ENCODE measurements at regions not wholly inside any gene's neighbourhood (a gene's known extent, or its start where the extent isn't known, plus 50 kb on each side); places are given as distances from the start of the nearest gene placed in this dataset.

DNA sequence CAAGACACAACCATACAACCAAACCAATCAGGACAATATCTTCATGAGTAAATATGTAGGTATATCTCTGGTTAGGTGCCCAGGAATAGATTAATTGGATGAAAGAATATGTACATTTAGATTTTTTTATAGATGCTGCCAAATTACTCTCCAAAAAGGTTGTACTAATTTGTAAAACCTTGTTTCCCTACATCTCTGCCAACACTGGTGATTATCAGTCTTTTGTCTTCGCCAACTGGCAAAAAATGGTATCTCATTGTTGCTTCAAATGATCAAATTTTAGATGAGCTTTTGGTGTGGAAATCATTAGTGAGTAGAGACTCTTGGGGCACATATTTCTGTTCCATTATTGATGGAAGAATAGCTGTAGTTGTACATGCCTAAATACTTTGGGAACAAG, 90.7 kb upstream of the ELL2 start:
- H2AFZ ChIP-seq (ENCODE audit: low read depth, low read length, poor library complexity, severe bottlenecking), result no peak overlapping the region
- ChIA-PET POLR2A (no interaction called here), RAD21 (ENCODE audit: low non-redundant PET in 1 of 2, low total read pairs in 2 of 2, uncharacterized antibody in 2 of 2, unreplicated experiment in 2 of 2) (no interaction called here), CTCF (no interaction called here)
- no peak overlapping the region for H3K4me2 ChIP-seq (ENCODE audit: low read length)
- no peak for ATAC-seq
- no peaks in the 10 kb centered on the region for H4K20me1 ChIP-seq (ENCODE audit: insufficient read depth)
- TF ChIP-seq SRF (IDR thresholded peaks at IDR 0.05; ENCODE audit: low read depth), result no peak
- H3K79me2 ChIP-seq (ENCODE audit: insufficient read depth, low read length), result no peaks in the 10 kb centered on the region
- H3K9me3 ChIP-seq (ENCODE audit: control insufficient read depth in 1 of 2, insufficient read depth in 1 of 2, low read depth in 1 of 2, low read length in 2 of 2), result no peaks in the 10 kb centered on the region
- BruUV-seq (replicated peaks), result no TSS peak
- DNase-seq (ENCODE audit: low read depth, low spot score), result no peak
- H3K27me3 ChIP-seq (ENCODE audit: insufficient read depth, low read length), result no peaks in the 10 kb centered on the region
- no peak overlapping the region for H3K4me3 ChIP-seq (replicated peaks in 1 of 2; ENCODE audit: low read depth in 1 of 2, low read length in 2 of 2)
- intact Hi-C loops (cut with micrococcal nuclease), result loop anchor here (10.0 kb wide), 1 partner anchor 58 kb away; no protein-coding TSS in a partner anchor
- no peak overlapping the region for H3K9ac ChIP-seq (ENCODE audit: low read length)
- no peaks in the 10 kb centered on the region for H3K36me3 ChIP-seq (ENCODE audit: control insufficient read depth in 1 of 2, insufficient read depth in 2 of 2, low read length in 2 of 2)
- H3K27ac ChIP-seq (ENCODE audit: low read depth, low read length), result no peak overlapping the region
- H3K4me1 ChIP-seq (ENCODE audit: control insufficient read depth in 1 of 2, insufficient read depth in 2 of 2, low read length in 2 of 2), result no peaks in the 10 kb centered on the region
- no peaks in the 10 kb centered on the region for H3K9me2 ChIP-seq (ENCODE audit: insufficient read depth)

DNA sequence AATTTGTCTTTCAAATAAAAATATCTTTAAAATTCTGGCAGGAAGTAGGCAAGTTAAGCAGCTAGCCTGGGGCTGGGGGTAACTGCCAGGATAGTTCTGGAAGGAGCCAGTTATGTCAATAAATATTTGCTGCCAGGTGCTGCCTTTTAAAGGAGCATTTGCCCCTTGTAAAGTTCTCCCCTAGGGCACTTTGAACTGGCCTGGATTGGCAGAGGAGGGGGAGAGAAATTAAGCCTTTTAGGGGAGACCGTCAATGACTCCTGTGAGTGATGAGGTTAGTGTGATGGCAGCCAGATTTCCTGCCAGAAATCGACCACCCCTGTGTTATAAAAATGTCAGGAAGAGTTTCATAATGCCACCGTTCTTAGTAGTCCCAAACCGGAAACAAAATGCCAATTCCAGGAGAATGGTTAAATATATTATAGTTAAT, 89.8 kb upstream of the ELL2 start:
- RAD21 ChIA-PET (ENCODE audit: low non-redundant PET in 1 of 2, low total read pairs in 2 of 2, uncharacterized antibody in 2 of 2, unreplicated experiment in 2 of 2), result no interaction called here
- no TSS peak for BruUV-seq (replicated peaks)
- Histone ChIP-seq H3K4me2 (ENCODE audit: low read length) (no peak overlapping the region), H4K20me1 (ENCODE audit: insufficient read depth) (no peaks in the 10 kb centered on the region), H3K9ac (ENCODE audit: low read length) (no peak overlapping the region), H2AFZ (ENCODE audit: low read depth, low read length, poor library complexity, severe bottlenecking) (no peak overlapping the region), H3K4me1 (ENCODE audit: control insufficient read depth in 1 of 2, insufficient read depth in 2 of 2, low read length in 2 of 2) (no peaks in the 10 kb centered on the region), H3K27me3 (ENCODE audit: insufficient read depth, low read length) (no peaks in the 10 kb centered on the region), H3K36me3 (ENCODE audit: control insufficient read depth in 1 of 2, insufficient read depth in 2 of 2, low read length in 2 of 2) (no peaks in the 10 kb centered on the region), H3K9me2 (ENCODE audit: insufficient read depth) (no peaks in the 10 kb centered on the region), H3K4me3 (replicated peaks in 1 of 2; ENCODE audit: low read depth in 1 of 2, low read length in 2 of 2) (no peak overlapping the region), H3K79me2 (ENCODE audit: insufficient read depth, low read length) (no peaks in the 10 kb centered on the region), H3K9me3 (ENCODE audit: control insufficient read depth in 1 of 2, insufficient read depth in 1 of 2, low read depth in 1 of 2, low read length in 2 of 2) (no peaks in the 10 kb centered on the region), H3K27ac (ENCODE audit: low read depth, low read length) (no peak overlapping the region)
- TF ChIP-seq ZNF274 (IDR thresholded peaks at IDR 0.05; ENCODE audit: low read depth, low read length) (no peak), JUND (IDR thresholded peaks at IDR 0.05) (no peak)
- no peak for DNase-seq (ENCODE audit: low read depth, low spot score)
- intact Hi-C loops (cut with micrococcal nuclease), result loop anchor here (10.0 kb wide), 1 partner anchor 57 kb away; no protein-coding TSS in a partner anchor
- POLR2A ChIA-PET, result no interaction called here
- CTCF ChIA-PET, result no interaction called here
- ATAC-seq, result no peak

All from HCT116 (cell line).